HS-27A (cell line): ENCODE measurements at regions not wholly inside any gene's neighbourhood (a gene's known extent, or its start where the extent isn't known, plus 50 kb on each side); places are given as distances from the start of the nearest gene placed in this dataset.
"Not testable (repeated sequence)": the region's sequence is repeated elsewhere in the genome, so short reads cannot be mapped to it uniquely, and the experiment has no call there.

Experiments
- DNase-seq: peaks from one replicate; pipeline ENCODE4 v3.0.0-alpha.2; 2012; ENCODE audit warnings: low read depth, missing footprints

DNA sequence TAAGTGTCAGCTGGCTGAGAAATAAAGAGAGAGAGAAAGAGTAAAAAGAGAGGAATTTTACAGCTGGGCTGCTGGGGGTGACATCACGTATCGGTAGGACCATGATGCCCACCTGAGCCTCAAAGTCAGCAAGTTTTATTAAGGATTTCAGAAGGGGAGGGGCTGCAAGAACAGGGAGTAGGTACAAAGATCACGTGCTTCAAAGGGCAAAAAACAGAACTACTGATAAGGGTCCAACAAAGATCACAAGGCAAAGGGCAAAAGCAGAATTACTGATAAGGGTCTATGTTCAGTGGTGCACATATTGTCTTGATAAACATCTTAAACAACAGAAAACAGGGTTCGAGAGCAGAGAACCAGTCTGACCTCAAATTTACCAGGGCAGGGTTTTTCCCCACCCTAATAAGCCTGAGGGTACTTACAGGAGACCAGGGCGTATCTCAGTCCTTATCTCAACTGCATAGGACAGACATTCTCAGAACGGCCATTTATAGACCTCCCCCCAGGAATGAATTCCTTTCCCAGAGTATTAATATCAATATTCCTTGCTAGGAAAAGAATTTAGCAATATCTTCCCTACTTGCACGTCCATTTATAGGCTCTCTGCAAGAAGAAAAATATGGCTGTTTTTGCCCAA, 128.3 kb upstream of the PZP start:
- DNase-seq = not testable (repeated sequence)

DNA sequence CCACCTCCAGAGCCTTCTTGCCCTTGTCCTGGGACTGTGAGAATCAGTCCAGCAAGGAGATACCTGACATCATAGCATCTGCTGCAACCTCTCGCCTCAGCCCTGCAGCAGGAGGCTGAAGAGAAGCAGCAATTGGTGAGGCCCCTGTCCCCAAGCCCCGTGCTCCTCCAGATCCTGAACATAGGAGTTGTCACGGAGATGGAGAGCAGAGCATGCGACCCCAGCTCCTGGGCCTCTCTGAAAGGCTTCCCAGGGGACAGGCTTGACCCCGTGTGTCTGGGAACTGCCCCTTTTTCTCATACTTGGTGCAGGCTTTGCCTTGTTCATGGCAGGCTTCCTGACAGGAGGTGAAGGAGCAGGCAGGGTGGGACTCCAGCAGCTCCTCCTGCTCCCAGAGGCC, 127.7 kb upstream of the PZP start:
- DNase-seq = no peak

DNA sequence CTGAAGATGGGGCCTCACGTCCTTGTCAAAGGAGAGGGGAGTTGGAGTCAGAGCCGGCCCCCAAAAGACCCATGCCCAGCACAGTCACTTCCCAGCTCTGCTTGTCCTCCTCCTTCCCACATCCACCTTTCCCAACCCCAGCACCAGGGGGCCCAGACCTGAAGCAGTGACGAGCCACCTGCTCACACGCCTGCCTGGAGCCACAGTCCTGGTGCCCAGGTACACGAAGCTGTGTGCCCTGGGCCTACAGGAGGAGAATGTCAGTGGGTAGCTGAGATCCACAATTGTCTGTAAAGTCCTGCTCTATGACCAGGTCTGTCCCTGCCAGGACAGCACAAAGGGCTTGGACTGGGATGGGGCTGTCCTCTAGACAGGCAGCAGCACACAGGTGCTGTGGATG, 126.8 kb upstream of the PZP start:
- no peak for DNase-seq

- DNase-seq = no peak
Measured at GRCh38 chr12:9334041-9334692, 126.0 kb upstream of the PZP start.

DNA sequence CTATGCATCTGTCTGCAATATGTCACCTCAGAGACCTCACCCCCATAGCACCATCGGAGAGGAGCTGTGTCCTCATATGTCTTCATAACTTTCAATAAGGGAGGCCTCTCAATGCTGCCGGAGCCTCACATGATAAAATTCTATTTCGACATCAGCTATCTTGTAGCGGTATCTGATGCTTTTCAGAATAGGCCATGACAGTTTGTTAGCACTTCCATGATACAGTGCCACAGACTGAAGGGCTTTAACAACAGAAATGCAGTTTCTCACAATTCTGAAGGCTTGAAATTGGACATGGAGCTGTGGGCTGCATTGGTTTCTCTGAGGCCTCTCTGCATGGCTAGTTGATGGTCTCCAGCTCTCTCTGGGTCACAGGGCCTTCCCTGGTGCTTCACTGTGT, 125.0 kb upstream of the PZP start:
- DNase-seq = no peak

DNA sequence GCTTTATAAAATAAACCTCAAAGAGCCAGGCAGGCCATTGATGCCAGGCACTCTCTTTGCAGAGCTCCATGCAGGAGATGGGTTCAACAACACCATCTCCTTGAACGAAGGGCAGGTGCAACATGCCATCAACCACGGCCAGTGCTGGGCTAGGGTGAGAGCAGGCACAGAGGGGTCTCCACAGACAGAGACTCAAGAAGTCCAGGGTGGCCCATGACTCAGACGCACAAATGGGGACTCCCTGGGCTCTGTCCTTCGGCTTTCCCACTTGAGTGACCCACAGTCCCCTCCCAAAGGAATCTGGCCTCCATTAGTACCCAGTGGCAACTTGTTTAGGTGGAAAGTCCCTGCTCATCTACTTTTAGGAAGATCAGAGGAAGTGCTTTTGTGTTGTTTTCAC, 124.4 kb upstream of the PZP start:
- DNase-seq = no peak

- no peak for DNase-seq
Measured at GRCh38 chr12:9331218-9331626, 123.0 kb upstream of the PZP start.

- no peak for DNase-seq
Measured at GRCh38 chr12:9329019-9329418, 120.8 kb upstream of the PZP start.

DNA sequence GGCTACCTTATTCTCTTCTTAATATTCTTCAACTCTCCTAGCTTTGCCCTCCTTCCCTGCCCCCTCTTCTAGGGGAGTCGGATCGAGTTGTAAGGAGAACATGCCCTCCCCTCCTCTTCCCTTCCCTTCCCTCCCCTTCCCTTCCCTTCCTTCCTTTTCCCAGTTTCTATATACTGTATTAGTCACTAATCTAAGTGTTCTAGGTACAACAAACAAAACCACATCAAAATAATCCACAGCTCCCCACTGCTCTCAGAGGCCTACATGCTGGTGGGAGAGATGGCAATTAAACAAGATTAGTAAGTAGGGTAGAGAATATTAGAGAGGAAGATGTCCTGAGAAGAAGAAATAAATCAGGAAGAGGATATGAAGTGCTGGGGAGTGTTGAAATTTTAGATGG, 119.9 kb upstream of the PZP start:
- no peak for DNase-seq

- no peak for DNase-seq
Measured at GRCh38 chr12:9327320-9327719, 119.1 kb upstream of the PZP start.

GRCh38 chr12:9326849-9327248, 118.7 kb upstream of the PZP start:
- not testable (repeated sequence) for DNase-seq

- DNase-seq = no peak
Measured at GRCh38 chr12:9326085-9326484, 117.9 kb upstream of the PZP start.

DNA sequence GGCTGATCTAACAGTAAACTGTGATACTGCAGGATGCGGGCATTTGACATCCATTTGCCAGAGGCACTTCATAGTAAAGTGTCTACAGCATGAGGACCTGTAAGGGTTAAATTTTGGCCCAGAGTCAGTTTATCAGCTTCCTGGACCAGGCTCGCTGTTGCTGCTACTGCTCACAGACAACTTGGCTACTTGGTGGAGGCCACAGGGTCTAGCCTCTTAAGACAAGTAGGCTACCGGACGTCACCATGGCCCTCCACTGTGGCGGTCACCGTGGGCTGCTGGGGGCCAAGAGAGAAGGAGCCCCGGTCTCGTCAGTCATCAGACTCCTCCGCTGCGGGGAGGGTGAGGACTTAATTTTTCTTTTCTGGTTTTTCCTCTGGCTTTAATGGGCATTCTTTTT, 117.3 kb upstream of the PZP start:
- no peak for DNase-seq

DNA sequence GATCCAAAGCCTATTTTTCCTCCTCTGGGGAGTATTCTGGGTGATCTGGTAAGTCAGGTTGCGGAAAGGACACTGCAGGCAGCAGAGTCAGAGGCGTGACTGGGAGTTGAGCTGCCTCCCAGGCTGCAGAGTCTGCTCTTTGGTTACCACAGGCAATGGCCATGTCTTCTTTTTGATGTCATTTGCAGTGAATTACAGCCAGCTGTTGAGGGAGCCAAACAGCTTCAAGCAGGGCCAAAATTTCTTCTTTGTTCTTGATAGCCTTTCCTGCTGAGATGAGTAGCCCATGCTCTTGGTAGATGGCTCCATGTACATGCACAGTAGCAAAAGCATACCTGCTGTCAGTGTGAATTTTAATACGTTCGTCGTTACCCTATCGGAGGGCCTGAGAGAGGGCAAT, 116.6 kb upstream of the PZP start:
- DNase-seq = no peak

DNA sequence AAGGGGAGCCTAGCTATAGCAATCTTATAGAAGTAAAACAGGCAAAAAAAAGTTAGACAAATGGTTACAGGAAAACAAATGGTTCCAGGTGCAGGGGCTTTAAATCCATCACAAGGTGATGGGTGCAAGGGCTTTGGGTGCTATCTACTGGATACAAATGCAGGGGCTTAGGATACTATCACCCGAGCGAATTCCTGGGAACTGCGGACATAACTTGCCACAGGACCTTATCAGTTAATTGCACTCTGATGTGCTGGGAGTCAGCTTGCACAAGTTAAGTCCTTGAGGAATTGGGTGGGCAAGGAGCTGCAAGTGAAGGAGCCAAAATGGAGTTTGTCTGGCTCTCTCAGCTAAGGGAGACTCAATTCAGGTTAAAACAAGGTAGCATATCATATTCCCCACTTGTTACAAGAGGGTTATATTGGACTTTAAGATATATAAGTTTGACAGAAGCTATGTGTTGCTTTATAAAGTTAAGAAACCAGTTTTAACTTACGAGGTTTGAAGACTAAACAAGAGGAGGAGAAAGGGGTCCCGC, 115.0 kb upstream of the PZP start:
- no peak for DNase-seq

DNA sequence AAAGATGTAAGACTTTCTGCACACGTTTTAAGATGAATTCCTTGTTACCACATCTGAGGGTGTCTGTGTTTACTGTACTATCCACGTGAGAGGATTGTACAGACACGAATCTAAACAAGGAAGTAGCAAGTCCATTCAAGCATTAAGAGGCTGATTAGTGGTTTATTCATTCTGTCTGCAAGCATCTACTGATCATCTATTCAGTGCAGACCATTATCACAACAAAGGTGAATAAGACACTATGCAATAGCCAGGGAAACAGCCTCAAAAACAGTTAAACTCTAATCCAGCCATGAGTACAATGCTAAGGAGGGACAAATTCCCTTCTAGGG, 111.6 kb upstream of the PZP start:
- no peak for DNase-seq

GRCh38 chr12:9319044-9319841, 111.0 kb upstream of the PZP start:
- DNase-seq = no peak

- DNase-seq = not testable (repeated sequence)
Measured at GRCh38 chr12:9313479-9313878, 105.3 kb upstream of the PZP start.

GRCh38 chr12:9312406-9313392, 104.5 kb upstream of the PZP start:
- DNase-seq = not testable (repeated sequence)

DNA sequence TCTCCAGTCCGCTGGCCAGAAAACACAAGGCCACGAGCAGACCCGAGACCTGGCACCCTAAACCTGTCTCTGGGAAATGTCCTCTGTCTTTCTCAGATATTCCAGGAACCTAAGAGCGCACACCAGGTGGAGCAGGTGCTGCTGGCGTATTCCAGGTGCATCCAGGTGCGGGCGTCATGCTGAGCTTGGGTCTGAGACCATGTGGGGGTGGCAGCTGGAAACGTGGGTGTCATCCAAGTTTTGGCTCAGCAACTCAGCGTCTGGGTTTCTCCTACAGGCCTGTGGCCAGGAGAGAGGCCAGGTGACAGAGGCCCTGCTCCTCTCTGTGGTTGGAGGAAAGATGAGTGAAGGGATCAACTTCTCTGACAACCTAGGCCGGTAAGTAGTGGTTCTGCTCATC, 103.3 kb upstream of the PZP start:
- DNase-seq = not testable (repeated sequence)

GRCh38 chr12:9310645-9311044, 102.5 kb upstream of the PZP start:
- DNase-seq = not testable (repeated sequence)

DNA sequence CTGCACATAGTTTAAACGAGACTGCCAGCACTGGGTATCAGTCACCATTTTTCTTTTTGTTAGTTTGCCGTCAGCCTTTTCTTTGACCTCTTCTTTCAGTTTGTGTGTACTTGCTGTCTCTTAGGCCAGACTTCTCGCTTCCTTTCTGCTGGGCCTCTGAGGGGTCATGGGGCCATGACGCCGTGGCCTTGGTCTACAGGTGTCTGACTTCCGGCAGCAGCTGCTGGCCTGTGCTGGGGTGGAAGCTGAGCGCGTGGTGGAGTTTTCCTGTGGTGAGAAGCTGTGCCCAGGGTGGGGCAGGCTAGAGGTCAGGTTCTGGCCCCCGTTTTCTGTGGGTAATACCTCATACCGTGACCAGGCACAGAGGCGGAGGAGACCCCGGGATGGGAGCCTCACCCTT, 101.6 kb upstream of the PZP start:
- not testable (repeated sequence) for DNase-seq
